ENCODE measurements at regions not wholly inside any gene's neighbourhood (a gene's known extent, or its start where the extent isn't known, plus 50 kb on each side); places are given as distances from the start of the nearest gene placed in this dataset.

DNA sequence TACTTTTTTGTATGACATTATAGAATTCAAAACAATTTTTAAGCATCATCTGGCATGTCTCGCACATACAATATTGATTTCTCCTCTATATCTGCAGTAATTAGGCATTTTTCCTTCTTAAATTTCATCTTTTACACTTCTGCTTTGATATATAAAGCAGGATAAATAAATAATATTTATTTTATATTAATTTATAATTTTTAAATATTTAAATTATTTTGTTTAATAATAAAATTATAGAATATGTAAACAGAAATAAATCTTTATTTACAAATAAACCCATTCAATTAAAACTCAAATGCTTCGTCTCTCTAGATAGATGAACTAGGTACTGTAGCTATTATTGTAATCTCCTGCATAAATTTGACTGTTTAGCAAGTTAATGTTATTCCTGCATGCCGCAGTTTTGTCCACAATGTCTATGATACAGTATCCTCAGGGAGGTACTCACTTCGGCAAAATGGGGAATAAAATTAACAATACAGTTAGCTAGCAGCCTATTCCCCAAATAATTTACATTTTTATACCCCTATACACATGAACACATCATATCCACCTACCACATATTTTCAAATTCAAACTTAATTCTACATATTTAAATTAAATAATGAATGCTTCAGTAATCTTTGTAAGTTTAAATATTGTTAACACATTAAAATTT lies 473.6 kb upstream of the SLC10A2 start:
- WGBS, 2 experiments (ENCODE audit: low coverage in 1 of 2, low lambda C conversion rate in 2 of 2, missing lambda C conversion rate in 2 of 2), result 33 to 35% methylated on average over 4 of the region's 4 CpGs

DNA sequence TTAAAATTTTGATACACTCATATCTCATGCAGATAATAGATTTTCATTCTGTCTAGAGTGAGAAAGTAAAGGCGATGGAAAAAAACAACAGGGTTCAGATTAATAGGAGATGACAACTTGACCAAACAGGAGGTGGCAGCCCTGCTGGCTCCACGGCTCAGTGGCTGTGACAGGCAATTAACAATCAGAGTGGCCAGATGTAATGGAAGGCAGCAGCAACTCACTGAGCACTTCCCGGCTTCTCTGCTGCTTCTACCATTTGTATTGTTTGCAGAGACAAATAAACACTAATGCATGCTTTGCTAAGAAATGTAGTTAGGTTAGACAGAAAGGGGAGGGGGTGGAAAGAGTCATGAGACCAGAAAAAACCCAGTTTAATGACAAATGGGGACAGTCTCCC lies 473.0 kb upstream of the SLC10A2 start:
- H3K9me3 ChIP-seq (ENCODE audit: low read depth), result peaks cover 3% of the 10 kb centered on the region
- WGBS, 2 experiments (ENCODE audit: low coverage in 1 of 2, low lambda C conversion rate in 2 of 2, missing lambda C conversion rate in 2 of 2), result 2% methylated on average over 3 of the region's 3 CpGs
- in situ Hi-C loops (cut with MboI), result no loop called here
- H3K9ac ChIP-seq, result no peak overlapping the region
- no peak overlapping the region for H3K27ac ChIP-seq
- H3K4me3 ChIP-seq, result no peak overlapping the region
- H3K9me2 ChIP-seq (ENCODE audit: insufficient read depth), result no peaks in the 10 kb centered on the region
- no peaks in the 10 kb centered on the region for H3K4me1 ChIP-seq (ENCODE audit: insufficient read depth)
- no peaks in the 10 kb centered on the region for H3K36me3 ChIP-seq (ENCODE audit: low read depth)
- H3K27me3 ChIP-seq (replicated peaks; ENCODE audit: insufficient read depth), result no peaks in the 10 kb centered on the region
- H3F3A ChIP-seq (ENCODE audit: insufficient read depth), result no peaks in the 10 kb centered on the region
- no peak overlapping the region for H2AFZ ChIP-seq
- no peaks in the 10 kb centered on the region for H3K79me2 ChIP-seq (ENCODE audit: insufficient read depth)
- no peaks in the 10 kb centered on the region for H4K20me1 ChIP-seq (ENCODE audit: insufficient read depth)
- H3K4me2 ChIP-seq (ENCODE audit: unreplicated experiment), result no peak overlapping the region
- TF ChIP-seq EZH2 (IDR thresholded peaks at IDR 0.05; ENCODE audit: insufficient read depth, poor library complexity, severe bottlenecking), result no peak
- no peak for TF ChIP-seq EZH2phosphoT487 (IDR thresholded peaks at IDR 0.05; ENCODE audit: insufficient read depth, low read depth)
- DNase-seq, result no peak

More for the DNA sequence above, 473.6 kb upstream of the SLC10A2 start:
- no peaks in the 10 kb centered on the region for H3K4me1 ChIP-seq (ENCODE audit: insufficient read depth)
- no peak for DNase-seq
- no peaks in the 10 kb centered on the region for H4K20me1 ChIP-seq (ENCODE audit: insufficient read depth)
- H3K36me3 ChIP-seq (ENCODE audit: low read depth), result no peaks in the 10 kb centered on the region
- H3F3A ChIP-seq (ENCODE audit: insufficient read depth), result no peaks in the 10 kb centered on the region
- no peaks in the 10 kb centered on the region for H3K79me2 ChIP-seq (ENCODE audit: insufficient read depth)
- in situ Hi-C loops (cut with MboI), result no loop called here
- no peak overlapping the region for H3K4me2 ChIP-seq (ENCODE audit: unreplicated experiment)
- H3K4me3 ChIP-seq, result no peak overlapping the region
- TF ChIP-seq EZH2phosphoT487 (IDR thresholded peaks at IDR 0.05; ENCODE audit: insufficient read depth, low read depth) (no peak), EZH2 (IDR thresholded peaks at IDR 0.05; ENCODE audit: insufficient read depth, poor library complexity, severe bottlenecking) (no peak)
- no peak overlapping the region for H3K27ac ChIP-seq
- no peaks in the 10 kb centered on the region for H3K27me3 ChIP-seq (replicated peaks; ENCODE audit: insufficient read depth)
- H3K9ac ChIP-seq, result no peak overlapping the region
- no peaks in the 10 kb centered on the region for H3K9me2 ChIP-seq (ENCODE audit: insufficient read depth)
- H3K9me3 ChIP-seq (ENCODE audit: low read depth), result peaks cover 3% of the 10 kb centered on the region
- H2AFZ ChIP-seq, result no peak overlapping the region

DNA sequence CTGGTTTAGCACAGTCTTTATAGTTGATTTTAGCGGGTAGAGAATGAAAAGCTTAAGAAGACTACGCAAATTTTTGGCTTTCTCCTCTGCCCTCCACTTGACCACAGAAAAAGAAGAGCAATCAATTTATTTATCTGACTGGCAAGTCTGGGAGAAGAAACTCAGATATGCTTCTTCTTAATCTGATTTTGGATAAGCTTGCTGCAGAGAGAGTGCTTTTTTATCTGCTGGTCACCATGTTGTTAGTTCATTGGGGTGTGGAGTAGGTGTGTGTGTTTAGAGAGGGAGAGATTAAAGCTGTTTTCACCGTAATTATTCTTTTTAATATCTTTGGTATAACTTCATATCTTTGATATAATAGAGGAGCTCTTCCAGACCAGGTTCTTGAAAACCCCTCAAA lies 471.4 kb upstream of the SLC10A2 start:
- H3K79me2 ChIP-seq (ENCODE audit: insufficient read depth), result no peaks in the 10 kb centered on the region
- DNase-seq, result no peak
- H3K9ac ChIP-seq, result no peak overlapping the region
- H3K9me2 ChIP-seq (ENCODE audit: insufficient read depth), result no peaks in the 10 kb centered on the region
- H3K4me3 ChIP-seq, result no peak overlapping the region
- WGBS, 2 experiments (ENCODE audit: low coverage in 1 of 2, low lambda C conversion rate in 2 of 2, missing lambda C conversion rate in 2 of 2), result 29 to 44% methylated on average over 3 of the region's 3 CpGs
- no peaks in the 10 kb centered on the region for H3K4me1 ChIP-seq (ENCODE audit: insufficient read depth)
- no peaks in the 10 kb centered on the region for H4K20me1 ChIP-seq (ENCODE audit: insufficient read depth)
- no peaks in the 10 kb centered on the region for H3F3A ChIP-seq (ENCODE audit: insufficient read depth)
- H3K27ac ChIP-seq, result no peak overlapping the region
- H3K27me3 ChIP-seq (replicated peaks; ENCODE audit: insufficient read depth), result no peaks in the 10 kb centered on the region
- in situ Hi-C loops (cut with MboI), result no loop called here
- H3K36me3 ChIP-seq (ENCODE audit: low read depth), result no peaks in the 10 kb centered on the region
- no peak overlapping the region for H2AFZ ChIP-seq
- H3K9me3 ChIP-seq (ENCODE audit: low read depth), result no peaks in the 10 kb centered on the region
- H3K4me2 ChIP-seq (ENCODE audit: unreplicated experiment), result no peak overlapping the region
- TF ChIP-seq EZH2 (IDR thresholded peaks at IDR 0.05; ENCODE audit: insufficient read depth, poor library complexity, severe bottlenecking) (no peak), EZH2phosphoT487 (IDR thresholded peaks at IDR 0.05; ENCODE audit: insufficient read depth, low read depth) (no peak)

DNA sequence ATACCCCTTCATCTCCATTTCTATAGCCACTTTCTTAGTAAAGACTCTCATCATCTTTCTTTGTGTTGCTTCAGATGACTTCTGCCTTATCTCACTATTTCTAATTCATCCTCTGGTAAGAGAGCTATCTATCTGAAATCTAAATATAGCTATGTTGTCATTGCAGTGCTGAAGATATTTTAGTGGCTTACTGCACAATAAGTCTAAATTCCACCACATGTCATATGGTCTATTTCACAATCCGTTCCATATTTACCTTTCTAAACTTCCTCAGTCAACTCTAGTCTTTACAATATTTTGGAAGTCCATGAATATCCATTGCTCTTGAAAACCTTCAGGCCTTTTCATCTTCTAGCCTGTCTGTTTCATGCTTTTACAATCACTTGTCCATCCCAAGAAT lies 465.1 kb upstream of the SLC10A2 start:
- H2AFZ ChIP-seq, result no peak overlapping the region
- H3K79me2 ChIP-seq (ENCODE audit: insufficient read depth), result no peaks in the 10 kb centered on the region
- H3K4me2 ChIP-seq (ENCODE audit: unreplicated experiment), result no peak overlapping the region
- H3K4me3 ChIP-seq, result no peak overlapping the region
- H3K27me3 ChIP-seq (replicated peaks; ENCODE audit: insufficient read depth), result no peaks in the 10 kb centered on the region
- in situ Hi-C loops (cut with MboI), result no loop called here
- H4K20me1 ChIP-seq (ENCODE audit: insufficient read depth), result no peaks in the 10 kb centered on the region
- no peaks in the 10 kb centered on the region for H3K36me3 ChIP-seq (ENCODE audit: low read depth)
- no peaks in the 10 kb centered on the region for H3K9me2 ChIP-seq (ENCODE audit: insufficient read depth)
- 3 to 18% methylated on average over 1 of the region's 1 CpG for WGBS, 2 experiments (ENCODE audit: low coverage in 1 of 2, low lambda C conversion rate in 2 of 2, missing lambda C conversion rate in 2 of 2)
- TF ChIP-seq EZH2 (IDR thresholded peaks at IDR 0.05; ENCODE audit: insufficient read depth, poor library complexity, severe bottlenecking) (no peak), EZH2phosphoT487 (IDR thresholded peaks at IDR 0.05; ENCODE audit: insufficient read depth, low read depth) (no peak)
- H3K9ac ChIP-seq, result no peak overlapping the region
- H3K27ac ChIP-seq, result no peak overlapping the region
- no peaks in the 10 kb centered on the region for H3F3A ChIP-seq (ENCODE audit: insufficient read depth)
- no peak for DNase-seq
- H3K4me1 ChIP-seq (ENCODE audit: insufficient read depth), result no peaks in the 10 kb centered on the region
- H3K9me3 ChIP-seq (ENCODE audit: low read depth), result no peaks in the 10 kb centered on the region

DNA sequence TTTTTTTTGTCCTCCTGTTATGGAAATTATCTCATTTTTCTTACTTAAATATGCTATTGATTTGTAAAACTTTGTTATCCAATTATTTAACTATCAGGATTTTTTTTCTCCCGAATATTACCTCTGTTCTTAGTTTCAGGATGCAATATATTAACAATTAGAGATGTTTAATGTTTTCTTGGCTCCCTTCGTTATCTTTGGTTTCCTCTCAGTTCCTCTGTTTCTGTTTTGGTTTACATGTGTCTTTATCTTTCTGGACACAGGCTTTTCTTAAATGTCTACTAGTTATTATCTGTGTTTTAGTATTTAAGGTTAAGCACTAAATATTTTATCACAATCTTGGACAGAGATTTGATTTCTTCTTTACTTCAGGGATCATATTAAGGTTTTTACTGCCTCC lies 462.2 kb upstream of the SLC10A2 start:
- no peaks in the 10 kb centered on the region for H3K9me3 ChIP-seq (ENCODE audit: low read depth)
- in situ Hi-C loops (cut with MboI), result no loop called here
- no peaks in the 10 kb centered on the region for H3K4me1 ChIP-seq (ENCODE audit: insufficient read depth)
- H3K36me3 ChIP-seq (ENCODE audit: low read depth), result no peaks in the 10 kb centered on the region
- H3K27ac ChIP-seq, result no peak overlapping the region
- H3F3A ChIP-seq (ENCODE audit: insufficient read depth), result no peaks in the 10 kb centered on the region
- DNase-seq, result no peak
- WGBS, 2 experiments (ENCODE audit: low coverage in 1 of 2, low lambda C conversion rate in 2 of 2, missing lambda C conversion rate in 2 of 2), result 2 to 4% methylated on average over 2 of the region's 2 CpGs
- no peaks in the 10 kb centered on the region for H3K79me2 ChIP-seq (ENCODE audit: insufficient read depth)
- H3K4me2 ChIP-seq (ENCODE audit: unreplicated experiment), result no peak overlapping the region
- no peak overlapping the region for H2AFZ ChIP-seq
- no peaks in the 10 kb centered on the region for H3K9me2 ChIP-seq (ENCODE audit: insufficient read depth)
- TF ChIP-seq EZH2 (IDR thresholded peaks at IDR 0.05; ENCODE audit: insufficient read depth, poor library complexity, severe bottlenecking), result no peak
- no peak for TF ChIP-seq EZH2phosphoT487 (IDR thresholded peaks at IDR 0.05; ENCODE audit: insufficient read depth, low read depth)
- H3K27me3 ChIP-seq (replicated peaks; ENCODE audit: insufficient read depth), result no peaks in the 10 kb centered on the region
- H3K4me3 ChIP-seq, result no peak overlapping the region
- H4K20me1 ChIP-seq (ENCODE audit: insufficient read depth), result no peaks in the 10 kb centered on the region
- H3K9ac ChIP-seq, result no peak overlapping the region
